Erythroblast (primary cell): ENCODE measurements at regions not wholly inside any gene's neighbourhood (a gene's known extent, or its start where the extent isn't known, plus 50 kb on each side); places are given as distances from the start of the nearest gene placed in this dataset.

Experiments
- DNase-seq, 2 experiments: peaks; one replicate each; lab custom pipeline; 2025; lab: John Stamatoyannopoulos, UW
- GATA1 ChIP-seq: IDR thresholded peaks from 2 replicates; pipeline ENCODE4 v1.6.1; 2011; ENCODE audit warnings: low read depth, mild to moderate bottlenecking, control low read depth, low read length, moderate library complexity
- POLR2A ChIP-seq: IDR thresholded peaks from 2 replicates; pipeline ENCODE4 v1.6.1; 2011; ENCODE audit warnings: mild to moderate bottlenecking, low read length

DNA sequence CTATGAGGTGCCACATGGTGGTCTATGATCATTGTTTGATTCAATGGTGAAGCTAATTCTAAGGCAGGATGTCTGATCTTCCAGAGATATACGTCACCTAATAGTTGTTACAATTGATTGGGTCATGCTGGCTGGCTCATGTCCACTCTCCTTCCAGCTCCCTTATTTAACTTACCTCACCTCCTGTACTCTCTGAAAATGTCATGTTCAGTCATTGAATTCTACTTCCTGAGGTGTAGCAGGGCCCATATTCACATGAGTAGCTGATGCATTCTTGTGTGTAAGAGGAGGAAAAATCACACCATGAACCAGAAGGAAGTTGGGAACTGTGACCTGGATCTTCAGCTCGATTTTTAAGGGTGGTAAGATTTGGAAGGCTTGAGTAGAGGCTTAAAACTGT lies 795.8 kb downstream of the QKI start:
- TF ChIP-seq GATA1 (no peak), POLR2A (no peak)
- DNase-seq: no peak

DNA sequence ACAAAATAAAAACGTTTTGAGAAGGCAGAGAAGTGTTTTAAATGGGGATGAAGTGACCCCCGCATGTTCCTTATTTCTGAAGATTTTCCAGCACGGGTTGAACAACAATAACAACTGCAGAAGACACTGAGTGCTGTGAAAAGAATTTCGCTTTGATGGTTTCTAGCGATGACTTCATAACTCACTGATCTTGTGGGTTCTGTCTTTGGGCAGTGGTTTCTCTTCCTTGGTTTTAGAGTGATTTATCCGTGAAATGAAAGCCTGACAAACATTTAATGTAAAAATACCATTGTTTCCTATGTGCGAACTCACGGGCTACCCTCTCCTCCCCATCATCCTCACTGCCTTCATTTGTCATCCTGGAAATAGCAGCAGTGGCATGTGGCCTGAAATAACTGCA lies 793.9 kb downstream of the QKI start:
- TF ChIP-seq POLR2A: no peak
- no peak for TF ChIP-seq GATA1
- DNase-seq: no peak

DNA sequence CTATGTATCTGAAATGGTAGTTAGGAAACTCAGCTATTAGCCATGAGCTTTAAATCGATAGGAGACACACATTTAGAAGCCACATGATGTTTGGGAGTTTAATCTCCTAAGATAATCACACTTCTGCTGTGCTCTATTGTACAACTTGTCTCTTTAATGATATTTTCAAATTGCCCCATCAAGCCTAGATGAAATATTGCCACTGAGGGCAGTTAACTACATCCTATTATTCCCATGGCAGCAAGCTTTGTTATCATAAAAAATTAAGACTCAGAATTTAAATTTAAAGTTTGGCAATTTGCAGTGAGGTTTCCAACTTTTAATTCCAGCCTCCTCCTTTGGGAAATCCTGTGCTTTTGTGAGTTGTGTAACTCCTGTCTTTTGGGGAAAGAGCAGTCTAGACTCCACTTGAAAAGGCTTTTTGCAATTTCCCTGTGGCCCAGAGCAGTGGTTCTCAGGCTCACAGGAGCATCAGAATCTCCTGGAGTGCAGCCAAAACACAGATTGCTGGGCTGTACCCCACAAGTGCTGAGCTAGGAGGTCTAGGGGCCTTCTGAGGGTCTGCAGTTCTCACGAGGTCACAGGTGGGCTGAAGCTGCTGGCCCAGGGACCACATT lies 792.4 kb downstream of the QKI start:
- TF ChIP-seq POLR2A: no peak
- no peak for TF ChIP-seq GATA1
- DNase-seq: no peak

DNA sequence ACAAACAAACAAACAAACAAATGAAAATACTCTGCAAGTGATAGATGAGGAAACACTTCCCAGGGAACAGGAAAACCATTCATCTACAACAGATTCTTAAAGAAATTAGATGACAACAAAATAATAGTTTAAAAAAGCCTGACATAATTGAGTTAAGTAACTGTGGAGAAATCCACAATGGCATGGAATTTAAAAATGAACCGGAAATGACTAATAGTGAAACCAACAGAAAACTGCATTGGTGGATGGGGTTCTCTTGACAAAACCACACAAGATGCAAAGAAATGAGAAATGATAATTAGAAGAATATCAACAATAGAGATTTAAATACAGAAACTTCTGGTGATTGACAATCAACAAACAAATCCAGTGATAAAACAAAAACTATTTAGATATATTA lies 785.6 kb downstream of the QKI start:
- DNase-seq: no peak
- no peak for TF ChIP-seq POLR2A
- TF ChIP-seq GATA1: no peak

DNA sequence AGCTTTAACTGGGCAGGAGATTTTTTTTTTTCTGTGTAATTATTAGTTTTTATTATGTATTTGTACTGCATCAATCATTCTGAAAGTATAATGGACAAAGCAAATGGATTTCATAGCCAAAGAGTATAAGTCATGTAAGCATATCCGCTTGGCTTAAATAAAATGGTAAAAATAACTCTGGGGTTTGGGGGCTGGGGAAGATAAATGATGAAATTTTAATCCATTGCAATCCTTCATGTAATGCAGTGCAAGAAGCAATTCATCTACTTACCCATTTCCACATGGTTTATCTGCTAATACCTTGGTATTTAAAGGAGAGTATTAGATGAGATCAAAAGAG lies 781.4 kb downstream of the QKI start:
- TF ChIP-seq GATA1: no peak
- DNase-seq: no peak

DNA sequence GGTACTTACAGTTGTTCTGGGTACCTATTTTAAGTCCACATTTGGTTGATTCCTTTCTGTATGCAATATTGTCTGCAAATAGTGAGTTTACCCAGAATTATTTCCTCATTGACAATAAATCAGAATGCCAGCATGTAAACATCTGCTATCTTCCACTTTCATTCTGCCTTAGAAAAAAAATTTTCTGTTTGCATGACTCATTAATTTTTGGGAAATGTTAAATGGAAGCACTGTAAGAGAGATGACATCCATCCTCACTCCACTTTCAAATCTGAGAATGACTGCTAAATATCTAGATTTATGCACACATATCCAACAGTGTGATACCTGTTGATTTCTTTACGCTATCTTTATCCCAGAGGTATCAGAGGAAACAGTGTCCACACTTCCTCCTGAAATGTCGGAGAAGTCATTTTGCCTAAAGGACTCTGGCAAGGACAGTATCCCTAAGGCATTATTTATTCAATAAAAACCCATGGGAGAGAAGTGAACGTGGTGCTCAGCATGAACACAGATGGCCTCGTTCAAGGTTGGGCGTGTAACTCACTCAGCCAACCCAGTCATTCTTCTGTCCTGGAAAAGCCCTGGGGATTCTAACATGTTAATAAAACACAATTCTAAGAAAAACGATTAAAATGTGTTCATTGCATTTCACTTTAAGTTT lies 780.9 kb downstream of the QKI start:
- no peak for DNase-seq
- no peak for TF ChIP-seq GATA1
- TF ChIP-seq POLR2A: no peak

DNA sequence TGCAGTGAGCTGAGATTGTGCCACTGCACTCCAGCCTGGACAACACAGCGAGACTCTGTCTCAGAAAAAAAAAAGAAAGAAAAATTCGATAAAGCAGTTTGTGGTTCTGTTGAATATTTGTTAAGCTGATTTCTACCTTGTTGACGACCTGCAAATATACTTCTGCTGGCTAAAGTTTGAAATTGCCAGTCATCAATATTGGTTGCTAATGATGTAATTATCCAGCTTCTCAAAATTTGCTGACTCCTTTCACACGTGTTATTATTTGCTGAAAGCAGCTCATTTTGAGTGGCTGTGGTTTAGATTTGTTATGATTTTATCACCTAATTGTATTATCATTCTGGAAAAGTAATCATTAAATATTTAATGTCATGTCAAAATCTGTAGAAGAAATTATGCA lies 774.3 kb downstream of the QKI start:
- no peak for TF ChIP-seq GATA1
- TF ChIP-seq POLR2A: no peak
- no peak for DNase-seq

DNA sequence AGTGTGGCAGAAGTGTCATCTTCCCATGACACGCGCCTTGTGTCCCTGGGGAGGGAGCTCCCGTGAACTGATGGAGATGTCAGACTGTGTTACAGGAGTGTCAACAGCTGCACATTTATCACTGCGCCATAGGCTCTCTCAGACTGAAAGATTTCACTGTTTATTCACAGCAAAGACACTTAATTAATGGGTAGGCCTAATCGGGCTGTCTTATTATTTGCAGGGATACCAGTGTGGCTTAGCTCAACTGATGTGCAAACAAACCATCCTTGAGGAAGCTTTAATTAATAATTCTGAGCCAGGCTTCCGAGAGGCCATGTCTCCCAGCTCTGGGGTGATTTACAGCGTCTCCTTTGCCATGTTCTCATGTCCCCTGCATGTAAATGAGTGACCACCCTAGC lies 771.0 kb downstream of the QKI start:
- TF ChIP-seq POLR2A (no peak), GATA1 (no peak)
- no peak for DNase-seq

DNA sequence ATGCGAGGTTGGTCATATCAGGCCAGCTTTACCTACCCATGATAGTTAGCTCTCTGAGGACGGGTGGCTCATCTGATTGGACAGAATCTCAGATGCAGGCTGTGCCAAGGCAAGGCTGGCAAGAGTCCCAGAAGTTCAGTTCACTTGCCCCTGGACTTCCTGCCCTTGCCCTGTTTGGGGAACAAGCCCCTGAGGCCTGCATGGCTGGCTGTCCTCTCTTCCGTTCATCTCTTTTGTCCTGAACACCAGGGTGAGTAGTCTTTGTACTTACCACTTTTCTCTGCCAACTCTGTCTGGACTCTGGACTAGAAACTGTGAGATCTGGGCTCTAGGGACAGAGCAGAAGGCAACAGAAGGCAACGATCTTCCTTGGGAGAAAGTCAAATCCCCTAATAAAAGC lies 769.9 kb downstream of the QKI start:
- DNase-seq: no peak
- no peak for TF ChIP-seq GATA1
- TF ChIP-seq POLR2A: no peak

DNA sequence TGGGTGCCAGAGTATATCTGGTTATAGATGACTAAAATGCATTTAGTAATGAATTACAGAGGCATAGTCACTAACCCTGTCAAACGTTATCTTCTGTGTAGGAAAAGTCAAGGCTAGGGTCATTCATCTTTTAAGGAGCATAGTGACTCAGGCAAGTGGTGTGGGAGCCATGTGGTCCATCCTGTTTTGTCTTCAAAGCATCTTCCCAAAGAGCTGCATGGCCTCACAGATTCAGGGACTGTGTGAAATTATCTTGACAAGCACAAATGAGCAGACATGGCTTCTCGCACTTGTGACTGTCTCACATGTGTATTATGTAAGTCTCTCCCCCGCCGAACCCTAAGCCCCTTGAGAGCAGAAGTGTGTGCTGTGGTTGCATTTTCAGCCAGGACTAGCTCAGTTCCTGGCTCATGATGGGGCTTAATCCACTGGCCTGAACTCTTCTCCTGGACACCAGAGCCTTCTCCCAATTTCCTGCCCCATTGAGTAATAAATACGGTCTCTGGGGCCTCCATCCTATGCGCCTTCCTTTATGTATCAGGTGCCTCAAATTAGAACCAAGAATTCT lies 769.1 kb downstream of the QKI start:
- no peak for TF ChIP-seq POLR2A
- no peak for TF ChIP-seq GATA1
- DNase-seq: no peak

DNA sequence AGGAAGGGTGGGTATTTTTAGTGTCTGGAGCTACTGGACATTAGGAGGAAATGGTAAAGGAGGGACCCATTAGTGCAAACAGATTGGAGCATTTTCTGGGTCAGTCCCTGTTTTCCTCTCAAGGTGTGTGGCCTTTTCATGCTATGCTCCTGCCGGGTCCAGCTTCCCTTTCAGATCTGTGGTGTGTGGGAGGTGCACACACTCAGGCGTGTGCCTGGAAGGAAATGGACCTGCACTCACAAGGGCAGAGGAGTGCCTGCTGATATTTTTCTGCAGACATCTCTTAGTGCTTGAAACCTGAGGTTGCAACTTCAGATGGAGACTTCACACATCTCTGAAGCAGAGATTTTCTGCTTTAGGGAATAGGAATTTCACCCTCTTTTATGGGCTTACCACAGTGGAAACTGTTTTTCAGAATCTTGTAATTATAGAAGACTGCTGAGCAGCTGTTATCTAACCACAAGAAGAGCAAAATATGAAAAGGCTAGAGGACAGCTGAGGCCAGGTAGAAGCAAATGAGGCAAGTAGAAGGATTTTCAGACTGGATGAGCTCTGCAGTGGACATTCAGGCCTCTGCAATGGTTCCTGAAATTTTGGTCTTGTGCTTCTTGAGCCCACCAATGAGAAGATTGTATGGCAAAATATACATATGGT lies 764.3 kb downstream of the QKI start:
- TF ChIP-seq POLR2A (no peak), GATA1 (no peak)
- DNase-seq: no peak

DNA sequence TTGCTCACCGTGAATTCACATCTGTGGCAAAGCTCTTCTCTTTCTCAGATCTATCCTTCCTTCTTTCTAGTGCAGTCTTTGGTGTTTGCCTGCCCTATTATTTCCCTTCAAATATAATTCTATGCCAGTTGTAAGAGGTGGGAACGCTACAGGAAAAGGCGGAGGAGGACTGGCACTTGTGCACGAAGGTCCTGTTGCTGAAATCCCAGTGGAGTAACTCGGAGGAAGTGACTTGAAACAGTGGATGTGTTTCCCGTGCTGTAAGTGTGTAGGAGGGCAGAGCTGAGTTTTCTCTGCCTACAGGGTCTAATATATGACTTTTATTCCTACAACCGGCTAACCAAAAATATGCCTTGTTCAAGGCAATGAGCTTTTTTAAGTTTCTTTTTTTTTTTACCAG lies 754.8 kb downstream of the QKI start:
- DNase-seq: no peak
- TF ChIP-seq GATA1 (no peak), POLR2A (no peak)

DNA sequence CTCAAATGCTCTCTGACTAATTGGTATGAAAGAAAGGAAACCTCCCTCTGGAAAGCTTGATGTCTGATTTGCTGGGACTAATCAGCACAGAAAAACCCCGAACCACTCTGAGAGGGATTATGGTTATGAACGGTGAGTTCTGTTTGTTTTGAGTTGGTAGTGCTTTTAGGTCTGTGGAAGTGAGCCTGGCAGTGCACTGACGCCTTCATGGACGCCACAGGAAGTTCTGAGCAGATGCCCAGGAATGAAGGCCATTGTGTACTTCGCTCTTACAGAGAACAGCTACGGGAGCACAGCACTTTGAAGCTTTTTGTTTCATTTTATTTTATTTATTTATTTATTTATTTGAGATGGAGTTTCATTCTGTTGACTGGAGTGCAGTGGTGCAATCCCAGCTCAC lies 754.1 kb downstream of the QKI start:
- DNase-seq: no peak

DNA sequence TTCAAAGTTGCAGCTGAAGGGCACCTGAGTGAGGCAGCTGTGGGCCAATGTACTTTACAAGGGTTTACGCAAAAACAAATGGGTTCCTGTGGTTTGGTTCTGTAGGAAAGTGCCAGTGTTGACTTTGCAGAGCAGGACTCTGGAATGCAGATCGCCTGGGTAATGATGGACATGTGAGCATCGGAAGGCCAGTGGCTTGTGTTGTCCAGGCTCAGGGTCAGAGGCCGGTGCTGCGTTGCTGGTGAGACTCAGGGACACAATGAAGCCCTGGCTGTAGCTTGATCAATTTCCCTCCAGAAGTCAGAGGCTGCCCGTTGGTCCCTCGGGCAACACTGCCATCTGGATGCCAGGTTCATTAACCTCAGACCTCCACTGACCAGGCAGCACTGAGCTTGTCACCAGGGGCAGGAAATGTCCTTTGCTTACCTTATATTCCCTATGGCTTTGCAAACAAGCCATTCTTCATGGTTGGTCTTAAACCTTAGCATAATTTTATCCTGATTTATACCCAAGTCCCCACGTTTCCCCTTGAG lies 753.4 kb downstream of the QKI start:
- TF ChIP-seq POLR2A: no peak
- no peak for TF ChIP-seq GATA1

More for the DNA sequence above, 754.1 kb downstream of the QKI start:
- no peak for TF ChIP-seq POLR2A
- TF ChIP-seq GATA1: no peak

More for the DNA sequence above, 753.4 kb downstream of the QKI start:
- DNase-seq: no peak
